CD8-positive, alpha-beta memory T cell (primary cell): ENCODE measurements at regions not wholly inside any gene's neighbourhood (a gene's known extent, or its start where the extent isn't known, plus 50 kb on each side); places are given as distances from the start of the nearest gene placed in this dataset.

Experiments used
- CTCF ChIA-PET: fragments of 350-600 bp; sonication (Branson Sonifier 250); formaldehyde crosslinking; loops from one replicate; lab custom pipeline; 2021; ENCODE audit warnings: antibody characterized with exemption; lab: Charles Lee
- POLR2A ChIA-PET: fragments of 350-600 bp; sonication (Branson Sonifier 250); formaldehyde crosslinking; loops from one replicate; lab custom pipeline; 2021; ENCODE audit warnings: antibody characterized with exemption; lab: Charles Lee
- DNase-seq, 5 donors: peaks; one replicate each; pipeline versions ENCODE4 v3.0.0 to v3.0.0-alpha.2; 2020 to 2022; ENCODE audit warnings: mixed read lengths in 1 of 5
- H3K27ac ChIP-seq: one replicate; pipeline ENCODE4 v1.7.0; 2013; ENCODE audit warnings: low read depth, mild to moderate bottlenecking, low read length, moderate library complexity
- H3K27me3 ChIP-seq: 2 replicates; pipeline ENCODE4 v1.7.0; 2013; ENCODE audit warnings: low read length, mild to moderate bottlenecking; ENCODE audit not compliant: insufficient read depth, poor library complexity, severe bottlenecking
- H3K36me3 ChIP-seq: 2 replicates; pipeline ENCODE4 v1.7.0; 2013; ENCODE audit warnings: mild to moderate bottlenecking, low read length, moderate library complexity; ENCODE audit not compliant: insufficient read depth
- H3K4me1 ChIP-seq: 2 replicates; pipeline ENCODE4 v1.7.0; 2013; ENCODE audit warnings: mild to moderate bottlenecking, low read length, moderate library complexity; ENCODE audit not compliant: insufficient read depth
- H3K4me3 ChIP-seq: 2 replicates; pipeline ENCODE4 v1.7.0; 2013; ENCODE audit warnings: mild to moderate bottlenecking, low read length
- H3K9me3 ChIP-seq: 2 replicates; pipeline ENCODE4 v1.7.0; 2013; ENCODE audit warnings: mild to moderate bottlenecking, low read length
- H3K27ac Mint-ChIP-seq, 8 donors: one replicate each; pipeline ENCODE4 v1.8.0; 2020 to 2021; ENCODE audit warnings: mixed read lengths in 8 of 8, mild to moderate bottlenecking in 6 of 8, inconsistent platforms in 3 of 8, moderate library complexity in 3 of 8
- H3K27me3 Mint-ChIP-seq, 2 donors: one replicate each; pipeline ENCODE4 v1.8.0; 2020 to 2021; ENCODE audit warnings: mixed read lengths in 2 of 2, mild to moderate bottlenecking in 1 of 2, moderate library complexity in 1 of 2
- H3K36me3 Mint-ChIP-seq, 3 donors: one replicate each; pipeline ENCODE4 v1.8.0; 2020 to 2021; ENCODE audit warnings: mixed read lengths in 3 of 3, inconsistent platforms in 1 of 3, mild to moderate bottlenecking in 1 of 3
- H3K4me1 Mint-ChIP-seq, 3 donors: one replicate each; pipeline ENCODE4 v1.8.0; 2020 to 2021; ENCODE audit warnings: mixed read lengths in 3 of 3, inconsistent platforms in 1 of 3, mild to moderate bottlenecking in 1 of 3
- H3K4me3 Mint-ChIP-seq, 7 donors: one replicate each; pipeline ENCODE4 v1.8.0; 2020 to 2021; ENCODE audit warnings: mixed read lengths in 7 of 7, mild to moderate bottlenecking in 6 of 7, moderate library complexity in 4 of 7, inconsistent platforms in 2 of 7
- H3K9me3 Mint-ChIP-seq, 5 donors: one replicate each; pipeline ENCODE4 v1.8.0; 2020 to 2022; ENCODE audit warnings: mixed read lengths in 5 of 5, mild to moderate bottlenecking in 3 of 5, moderate library complexity in 2 of 5, inconsistent platforms in 1 of 5

DNA sequence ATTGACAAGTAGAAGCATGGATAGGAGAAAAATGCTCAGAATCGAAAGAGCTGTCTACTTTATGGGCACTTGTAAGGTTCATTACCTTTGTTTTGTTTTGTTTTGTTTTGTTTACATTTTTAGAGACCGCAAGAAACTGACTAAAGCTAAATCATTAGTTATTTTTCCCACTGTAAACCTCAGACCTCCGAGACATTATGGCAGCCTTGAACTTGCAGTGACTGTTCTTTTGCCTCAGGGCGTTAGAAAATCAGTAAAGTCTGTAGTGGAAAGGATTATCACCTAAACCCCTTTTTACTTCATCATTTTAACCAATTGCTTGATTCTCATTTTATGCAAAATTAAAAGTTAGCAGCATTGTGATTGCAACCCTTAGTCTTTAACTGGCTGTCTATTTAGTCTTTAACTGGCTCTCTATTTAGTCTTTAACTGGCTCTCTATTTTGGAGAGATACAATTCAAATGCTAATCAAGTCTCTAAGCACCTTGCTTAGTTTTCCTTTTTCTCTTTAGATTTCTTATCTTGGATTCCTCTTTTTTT is 383.3 kb upstream of the ROBO2 start:
- H3K9me3 Mint-ChIP-seq: peaks cover 0 to 16% (median 3%) of the 10 kb centered on the region in 5 donors
- Histone ChIP-seq H3K9me3 (no peaks in the 10 kb centered on the region), H3K4me1 (no peaks in the 10 kb centered on the region), H3K27me3 (no peaks in the 10 kb centered on the region), H3K27ac (no peak overlapping the region), H3K4me3 (no peak overlapping the region), H3K36me3 (no peaks in the 10 kb centered on the region)
- H3K4me3 Mint-ChIP-seq: no peak overlapping the region
- H3K27me3 Mint-ChIP-seq: no peaks in the 10 kb centered on the region
- no peak for DNase-seq
- H3K36me3 Mint-ChIP-seq: no peaks in the 10 kb centered on the region
- ChIA-PET POLR2A (no interaction called here), CTCF (no interaction called here)
- no peaks in the 10 kb centered on the region for H3K4me1 Mint-ChIP-seq
- no peak overlapping the region for H3K27ac Mint-ChIP-seq

GRCh38 chr3:76657909-76658308 is 382.0 kb upstream of the ROBO2 start:
- H3K4me1 Mint-ChIP-seq: no peaks in the 10 kb centered on the region
- H3K27me3 Mint-ChIP-seq: no peaks in the 10 kb centered on the region
- no peaks in the 10 kb centered on the region for H3K9me3 ChIP-seq
- no peaks in the 10 kb centered on the region for H3K36me3 ChIP-seq
- no peak overlapping the region for H3K27ac ChIP-seq
- H3K4me3 Mint-ChIP-seq: no peak overlapping the region
- POLR2A ChIA-PET: no interaction called here
- H3K4me3 ChIP-seq: no peak overlapping the region
- H3K27me3 ChIP-seq: no peaks in the 10 kb centered on the region
- H3K4me1 ChIP-seq: no peaks in the 10 kb centered on the region
- no peaks in the 10 kb centered on the region for H3K36me3 Mint-ChIP-seq
- DNase-seq: no peak
- CTCF ChIA-PET: no interaction called here
- H3K27ac Mint-ChIP-seq: no peak overlapping the region
- H3K9me3 Mint-ChIP-seq: peaks cover 1 to 16% (median 7%) of the 10 kb centered on the region in 5 donors

GRCh38 chr3:76661527-76662250 is 378.2 kb upstream of the ROBO2 start:
- Histone ChIP-seq H3K4me3 (no peak overlapping the region), H3K27me3 (no peaks in the 10 kb centered on the region), H3K36me3 (no peaks in the 10 kb centered on the region), H3K27ac (no peak overlapping the region), H3K9me3 (no peaks in the 10 kb centered on the region), H3K4me1 (no peaks in the 10 kb centered on the region)
- Mint-ChIP-seq H3K27ac (no peak overlapping the region), H3K4me1 (no peaks in the 10 kb centered on the region), H3K9me3 (peaks cover 4 to 17% (median 12%) of the 10 kb centered on the region in 5 donors), H3K36me3 (no peaks in the 10 kb centered on the region), H3K27me3 (no peaks in the 10 kb centered on the region), H3K4me3 (no peak overlapping the region)
- ChIA-PET POLR2A (no interaction called here), CTCF (no interaction called here)
- DNase-seq: no peak

GRCh38 chr3:76664816-76665215 is 375.1 kb upstream of the ROBO2 start:
- POLR2A ChIA-PET: no interaction called here
- peaks cover 3 to 18% (median 13%) of the 10 kb centered on the region in 5 donors for H3K9me3 Mint-ChIP-seq

DNA sequence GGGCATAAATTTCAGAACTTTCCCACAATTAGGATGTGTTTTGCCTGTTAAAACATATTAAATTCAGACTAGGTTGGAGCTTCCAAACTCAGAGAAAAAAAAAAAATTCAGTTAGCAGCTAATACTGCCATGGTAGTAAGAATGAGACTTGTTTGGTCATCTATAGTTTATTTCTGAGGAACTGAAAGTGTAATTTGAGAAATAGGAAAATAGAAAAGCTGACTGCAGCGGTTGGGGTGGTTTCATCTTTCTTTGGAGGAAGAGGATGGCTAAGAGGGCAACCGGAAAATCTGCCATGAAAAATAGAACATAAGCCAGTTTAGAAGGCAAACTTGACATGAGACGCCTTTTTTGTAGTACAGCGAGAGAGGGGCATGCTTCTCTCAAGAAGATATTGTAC is 371.2 kb upstream of the ROBO2 start:
- DNase-seq: no peak
- Mint-ChIP-seq H3K27me3 (no peaks in the 10 kb centered on the region), H3K36me3 (no peaks in the 10 kb centered on the region), H3K4me3 (no peak overlapping the region), H3K4me1 (no peaks in the 10 kb centered on the region), H3K27ac (no peak overlapping the region), H3K9me3 (peaks cover 4 to 15% (median 13%) of the 10 kb centered on the region in 5 donors)
- H3K4me1 ChIP-seq: no peaks in the 10 kb centered on the region
- ChIA-PET CTCF (no interaction called here), POLR2A (no interaction called here)
- H3K36me3 ChIP-seq: no peaks in the 10 kb centered on the region
- H3K27me3 ChIP-seq: no peaks in the 10 kb centered on the region
- no peaks in the 10 kb centered on the region for H3K9me3 ChIP-seq
- no peak overlapping the region for H3K4me3 ChIP-seq
- H3K27ac ChIP-seq: no peak overlapping the region

More at GRCh38 chr3:76664816-76665215, 375.1 kb upstream of the ROBO2 start:
- Histone ChIP-seq H3K27me3 (no peaks in the 10 kb centered on the region), H3K36me3 (no peaks in the 10 kb centered on the region), H3K4me3 (no peak overlapping the region), H3K4me1 (no peaks in the 10 kb centered on the region), H3K9me3 (no peaks in the 10 kb centered on the region), H3K27ac (no peak overlapping the region)
- no peak for DNase-seq
- CTCF ChIA-PET: no interaction called here
- Mint-ChIP-seq H3K27ac (no peak overlapping the region), H3K27me3 (no peaks in the 10 kb centered on the region), H3K4me1 (no peaks in the 10 kb centered on the region), H3K36me3 (no peaks in the 10 kb centered on the region), H3K4me3 (no peak overlapping the region)

DNA sequence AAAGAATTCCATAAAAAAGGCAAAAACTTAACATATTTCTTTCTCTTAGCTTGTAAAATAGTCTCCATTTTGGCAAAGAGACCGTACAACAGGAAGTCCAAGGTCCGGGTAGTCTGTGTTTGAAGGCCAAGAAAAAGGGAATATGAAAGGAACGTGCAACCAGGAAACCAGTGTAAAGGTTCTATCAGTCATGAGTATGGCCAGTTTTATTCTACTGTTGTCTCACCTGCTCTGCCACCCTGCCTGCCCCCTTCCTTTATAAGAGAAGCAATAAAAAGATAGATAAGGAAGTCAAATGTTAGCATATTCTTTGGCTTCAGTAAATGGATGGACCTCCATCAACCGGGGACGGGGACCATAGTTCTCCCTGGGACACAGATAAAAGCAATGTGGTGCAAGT is 370.6 kb upstream of the ROBO2 start:
- Mint-ChIP-seq H3K27ac (no peak overlapping the region), H3K4me3 (no peak overlapping the region), H3K9me3 (peaks cover 2 to 15% (median 7%) of the 10 kb centered on the region in 5 donors), H3K4me1 (no peaks in the 10 kb centered on the region), H3K36me3 (no peaks in the 10 kb centered on the region), H3K27me3 (no peaks in the 10 kb centered on the region)
- H3K27ac ChIP-seq: no peak overlapping the region
- no peak overlapping the region for H3K4me3 ChIP-seq
- H3K36me3 ChIP-seq: no peaks in the 10 kb centered on the region
- no peak for DNase-seq
- H3K27me3 ChIP-seq: no peaks in the 10 kb centered on the region
- ChIA-PET POLR2A (no interaction called here), CTCF (no interaction called here)
- H3K4me1 ChIP-seq: no peaks in the 10 kb centered on the region
- no peaks in the 10 kb centered on the region for H3K9me3 ChIP-seq

DNA sequence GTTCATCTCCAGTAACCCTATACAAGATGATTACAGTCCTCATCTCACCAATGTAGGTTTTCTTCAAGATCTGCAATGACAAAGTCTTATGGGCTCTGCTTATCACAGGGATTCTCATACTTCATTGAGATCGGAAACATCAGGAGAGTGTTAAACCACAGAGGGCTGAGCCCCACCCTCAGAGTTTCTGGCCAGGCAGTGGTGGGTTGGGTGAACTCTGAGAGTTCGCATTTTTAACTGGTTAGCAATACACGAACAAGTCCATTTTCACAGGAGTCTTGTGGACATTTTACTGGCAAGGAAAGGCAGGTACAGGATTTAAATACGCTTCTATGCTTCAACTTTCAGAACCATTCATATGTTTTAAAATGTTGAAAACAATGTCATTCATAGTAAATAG is 366.7 kb upstream of the ROBO2 start:
- H3K9me3 ChIP-seq: no peaks in the 10 kb centered on the region
- Mint-ChIP-seq H3K4me3 (no peak overlapping the region), H3K27me3 (no peaks in the 10 kb centered on the region), H3K36me3 (no peaks in the 10 kb centered on the region), H3K9me3 (peaks cover 2 to 24% (median 14%) of the 10 kb centered on the region in 5 donors), H3K27ac (no peak overlapping the region), H3K4me1 (no peaks in the 10 kb centered on the region)
- no peak for DNase-seq
- no peak overlapping the region for H3K27ac ChIP-seq
- no peaks in the 10 kb centered on the region for H3K27me3 ChIP-seq
- CTCF ChIA-PET: no interaction called here
- no peaks in the 10 kb centered on the region for H3K4me1 ChIP-seq
- H3K4me3 ChIP-seq: no peak overlapping the region
- no peaks in the 10 kb centered on the region for H3K36me3 ChIP-seq
- POLR2A ChIA-PET: no interaction called here

DNA sequence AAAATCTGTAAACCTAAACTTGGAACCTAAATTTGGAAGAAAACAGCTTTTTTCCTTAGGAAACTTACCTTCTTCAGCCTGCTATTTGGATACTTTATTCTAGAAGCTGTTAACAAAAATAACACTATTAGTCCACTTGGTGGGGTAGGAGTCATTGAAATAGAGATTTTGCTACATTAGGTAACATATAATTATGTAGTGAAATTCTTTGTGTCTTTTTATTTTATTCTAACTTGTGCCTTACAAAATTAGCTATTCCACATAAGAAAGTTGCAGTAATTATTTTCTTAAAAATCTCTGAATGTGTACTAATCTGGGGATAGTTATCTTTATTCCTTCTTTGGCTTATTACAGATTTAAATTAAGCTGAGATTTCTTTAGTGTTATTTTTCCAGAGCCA is 360.4 kb upstream of the ROBO2 start:
- Mint-ChIP-seq H3K27me3 (no peaks in the 10 kb centered on the region), H3K36me3 (no peaks in the 10 kb centered on the region), H3K9me3 (peaks cover 10 to 25% (median 18%) of the 10 kb centered on the region in 5 donors), H3K4me1 (no peaks in the 10 kb centered on the region), H3K27ac (no peak overlapping the region), H3K4me3 (no peak overlapping the region)
- Histone ChIP-seq H3K27me3 (no peaks in the 10 kb centered on the region), H3K9me3 (no peaks in the 10 kb centered on the region), H3K4me1 (no peaks in the 10 kb centered on the region), H3K4me3 (no peak overlapping the region), H3K36me3 (no peaks in the 10 kb centered on the region), H3K27ac (no peak overlapping the region)
- DNase-seq: no peak
- ChIA-PET CTCF (no interaction called here), POLR2A (no interaction called here)
